Mesodermal cell (in vitro differentiated cells): ENCODE measurements at regions not wholly inside any gene's neighbourhood (a gene's known extent, or its start where the extent isn't known, plus 50 kb on each side); places are given as distances from the start of the nearest gene placed in this dataset.

Experiments
- H3K27ac ChIP-seq: 2 replicates; pipeline ENCODE4 v1.7.0; 2013; ENCODE audit warnings: mild to moderate bottlenecking, low read depth, low read length, moderate library complexity; ENCODE audit not compliant: severe bottlenecking
- H3K36me3 ChIP-seq: 2 replicates; pipeline ENCODE4 v1.7.1; 2013; ENCODE audit warnings: mild to moderate bottlenecking, low read length, moderate library complexity; ENCODE audit not compliant: control insufficient read depth, insufficient read depth
- H3K4me1 ChIP-seq: one replicate; pipeline ENCODE4 v1.7.1; 2013; ENCODE audit warnings: mild to moderate bottlenecking, low read length; ENCODE audit not compliant: insufficient read depth, control insufficient read depth, poor library complexity, severe bottlenecking
- H3K4me3 ChIP-seq: 2 replicates; pipeline ENCODE4 v1.7.0; 2013; ENCODE audit warnings: low read length, control low read depth, mild to moderate bottlenecking; ENCODE audit not compliant: insufficient read depth, poor library complexity, severe bottlenecking; ENCODE audit errors: extremely low read depth
- H3K9me3 ChIP-seq: 2 replicates; pipeline ENCODE4 v1.7.1; 2013; ENCODE audit warnings: mild to moderate bottlenecking, low read length, moderate library complexity; ENCODE audit not compliant: control insufficient read depth
- WGBS, 2 experiments: methylation state at CpG; one replicate each; pipeline ENCODE4 v1.1.5; 2013; ENCODE audit warnings: missing lambda C conversion rate in 2 of 2; ENCODE audit not compliant: insufficient coverage in 2 of 2; 5-methylcytosine and 5-hydroxymethylcytosine counted together

GRCh38 chr16:48105976-48106375, 49.8 kb downstream of the ABCC12 start:
- Histone ChIP-seq H3K27ac (no peak overlapping the region), H3K4me3 (no peak overlapping the region), H3K36me3 (no peaks in the 10 kb centered on the region), H3K4me1 (no peaks in the 10 kb centered on the region), H3K9me3 (no peaks in the 10 kb centered on the region)
- WGBS, 2 experiments, result 83 to 95% methylated on average over 6 of the region's 6 CpGs

GRCh38 chr16:48105456-48105855, 50.3 kb downstream of the ABCC12 start:
- Histone ChIP-seq H3K36me3 (no peaks in the 10 kb centered on the region), H3K9me3 (no peaks in the 10 kb centered on the region), H3K27ac (no peak overlapping the region), H3K4me1 (no peaks in the 10 kb centered on the region), H3K4me3 (no peak overlapping the region)
- WGBS, 2 experiments, result 89 to 90% methylated on average over 3 to 4 of the region's 4 CpGs

- Histone ChIP-seq H3K36me3 (no peaks in the 10 kb centered on the region), H3K4me1 (no peaks in the 10 kb centered on the region), H3K27ac (no peak overlapping the region), H3K4me3 (no peak overlapping the region), H3K9me3 (no peaks in the 10 kb centered on the region)
- WGBS, 2 experiments, result 82 to 87% methylated on average over 4 to 6 of the region's 6 CpGs
Measured at GRCh38 chr16:48103591-48103990, 52.2 kb downstream of the ABCC12 start.

- no peaks in the 10 kb centered on the region for H3K9me3 ChIP-seq
- WGBS, 2 experiments, result 88 to 94% methylated on average over 14 to 15 of the region's 15 CpGs
Measured at GRCh38 chr16:48102083-48103008, 53.4 kb downstream of the ABCC12 start.

GRCh38 chr16:48101069-48101674, 54.6 kb downstream of the ABCC12 start:
- Histone ChIP-seq H3K4me3 (no peak overlapping the region), H3K36me3 (no peaks in the 10 kb centered on the region), H3K9me3 (no peaks in the 10 kb centered on the region), H3K4me1 (no peaks in the 10 kb centered on the region), H3K27ac (no peak overlapping the region)
- 88 to 90% methylated on average over 10 to 12 of the region's 13 CpGs for WGBS, 2 experiments

More at GRCh38 chr16:48102083-48103008, 53.4 kb downstream of the ABCC12 start:
- no peaks in the 10 kb centered on the region for H3K36me3 ChIP-seq
- H3K27ac ChIP-seq, result no peak overlapping the region
- H3K4me1 ChIP-seq, result no peaks in the 10 kb centered on the region
- H3K4me3 ChIP-seq, result no peak overlapping the region

GRCh38 chr16:48099455-48099854, 56.3 kb downstream of the ABCC12 start:
- no peaks in the 10 kb centered on the region for H3K9me3 ChIP-seq
- H3K36me3 ChIP-seq, result no peaks in the 10 kb centered on the region
- H3K4me3 ChIP-seq, result no peak overlapping the region
- 86 to 93% methylated on average over 5 of the region's 5 CpGs for WGBS, 2 experiments
- H3K4me1 ChIP-seq, result no peaks in the 10 kb centered on the region
- no peak overlapping the region for H3K27ac ChIP-seq

DNA sequence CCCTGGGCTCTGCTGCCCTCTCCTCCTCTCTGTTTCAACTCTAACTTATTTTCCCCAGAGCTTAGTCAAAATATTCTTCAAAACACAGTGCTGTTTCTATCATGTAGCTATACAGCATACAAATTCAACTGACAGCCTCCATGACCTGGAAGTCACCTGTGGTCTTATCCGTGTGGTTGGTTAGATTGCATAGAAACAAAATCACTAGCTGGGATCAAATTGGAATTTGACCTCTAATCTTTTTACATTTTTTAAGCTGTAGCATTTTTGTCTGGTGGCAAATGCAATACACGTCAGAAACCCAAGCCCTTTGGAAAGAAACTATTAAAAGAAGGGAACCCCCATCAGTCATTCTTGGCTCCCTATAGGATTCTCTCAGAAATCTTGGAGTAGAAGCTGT, 57.3 kb downstream of the ABCC12 start:
- H3K27ac ChIP-seq, result no peak overlapping the region
- WGBS, 2 experiments, result no CpG with 5 or more reads among the region's 2 CpGs
- no peaks in the 10 kb centered on the region for H3K36me3 ChIP-seq
- no peak overlapping the region for H3K4me3 ChIP-seq
- no peaks in the 10 kb centered on the region for H3K9me3 ChIP-seq
- no peaks in the 10 kb centered on the region for H3K4me1 ChIP-seq

GRCh38 chr16:48091117-48091516, 64.7 kb downstream of the ABCC12 start:
- Histone ChIP-seq H3K4me1 (no peaks in the 10 kb centered on the region), H3K4me3 (no peak overlapping the region), H3K36me3 (no peaks in the 10 kb centered on the region), H3K9me3 (no peaks in the 10 kb centered on the region), H3K27ac (no peak overlapping the region)
- 89% methylated on average over 11 of the region's 14 CpGs for WGBS, 2 experiments

GRCh38 chr16:48089053-48089792, 66.6 kb downstream of the ABCC12 start:
- Histone ChIP-seq H3K4me1 (no peaks in the 10 kb centered on the region), H3K27ac (no peak overlapping the region), H3K36me3 (no peaks in the 10 kb centered on the region), H3K4me3 (no peak overlapping the region), H3K9me3 (no peaks in the 10 kb centered on the region)
- 85% methylated on average over 2 of the region's 4 CpGs; no CpG with 5 or more reads in 1 of the 2 experiments for WGBS, 2 experiments

GRCh38 chr16:48087639-48088038, 68.2 kb downstream of the ABCC12 start:
- Histone ChIP-seq H3K27ac (no peak overlapping the region), H3K36me3 (no peaks in the 10 kb centered on the region), H3K9me3 (no peaks in the 10 kb centered on the region), H3K4me1 (no peaks in the 10 kb centered on the region), H3K4me3 (no peak overlapping the region)
- WGBS, 2 experiments, result 100% methylated on average over 1 of the region's 1 CpG; no CpG with 5 or more reads in 1 of the 2 experiments
